ENCODE measurements at regions not wholly inside any gene's neighbourhood (a gene's known extent, or its start where the extent isn't known, plus 50 kb on each side); places are given as distances from the start of the nearest gene placed in this dataset.

DNA sequence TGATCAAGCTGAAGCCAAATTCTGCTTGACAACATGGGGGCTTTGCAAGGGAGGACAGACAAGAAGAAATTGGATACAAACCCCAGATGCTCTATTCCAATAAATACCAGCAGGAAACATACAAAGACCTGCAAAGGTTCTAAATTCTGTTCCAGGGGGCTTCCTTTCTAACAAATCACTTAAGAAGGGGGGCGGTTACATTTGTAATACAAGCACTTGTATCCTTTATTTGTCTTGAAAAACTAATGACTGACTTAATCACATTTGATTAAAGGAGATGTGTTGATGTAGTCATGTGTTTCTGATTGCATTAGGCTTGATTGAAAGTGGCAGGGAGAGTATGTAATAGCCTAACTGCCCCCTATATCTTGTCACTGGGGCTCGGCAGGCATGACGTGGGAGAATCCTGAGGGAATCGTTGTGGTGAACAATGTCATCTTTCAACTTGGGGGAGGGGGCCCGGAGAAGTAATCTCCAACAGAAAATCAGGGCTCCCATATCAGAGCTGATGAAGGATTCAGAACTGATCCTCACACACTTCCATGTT lies 361.7 kb downstream of the INSC start (continued):
- TF ChIP-seq, protein P1, sequence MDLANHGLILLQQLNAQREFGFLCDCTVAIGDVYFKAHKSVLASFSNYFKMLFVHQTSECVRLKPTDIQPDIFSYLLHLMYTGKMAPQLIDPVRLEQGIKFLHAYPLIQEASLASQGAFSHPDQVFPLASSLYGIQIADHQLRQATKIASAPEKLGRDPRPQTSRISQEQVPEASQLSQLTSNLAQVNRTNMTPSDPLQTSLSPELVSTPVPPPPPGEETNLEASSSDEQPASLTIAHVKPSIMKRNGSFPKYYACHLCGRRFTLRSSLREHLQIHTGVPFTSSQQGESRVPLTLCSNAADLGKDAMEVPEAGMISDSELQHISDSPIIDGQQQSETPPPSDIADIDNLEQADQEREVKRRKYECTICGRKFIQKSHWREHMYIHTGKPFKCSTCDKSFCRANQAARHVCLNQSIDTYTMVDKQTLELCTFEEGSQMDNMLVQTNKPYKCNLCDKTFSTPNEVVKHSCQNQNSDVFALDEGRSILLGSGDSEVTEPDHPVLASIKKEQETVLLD (CRISPR knock-in tag; IDR thresholded peaks at IDR 0.05; ENCODE audit: low read depth): no peak

DNA sequence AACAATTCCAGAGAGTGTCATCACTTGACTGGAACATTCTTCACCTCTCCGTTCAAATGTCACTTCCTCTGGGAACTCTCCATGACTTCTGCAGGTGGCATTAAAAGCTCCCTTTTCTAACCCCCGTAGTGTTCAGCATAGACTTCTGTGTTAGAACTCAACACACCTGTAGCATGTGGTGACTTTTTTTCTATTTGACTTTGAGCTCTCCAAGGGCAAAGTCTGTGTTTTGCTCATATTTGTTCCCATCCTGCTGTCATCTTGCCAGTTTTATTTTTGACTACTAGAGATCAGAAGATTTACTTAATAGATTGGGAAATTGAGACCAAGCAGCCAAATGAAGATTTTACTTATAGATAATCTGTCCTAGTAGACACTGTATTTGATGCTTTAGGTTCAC lies 367.1 kb downstream of the INSC start:
- H3K27me3 ChIP-seq (ENCODE audit: control insufficient read depth in 1 of 2, insufficient read depth in 2 of 2, low read length in 2 of 2): no peaks in the 10 kb centered on the region
- intact Hi-C loops (cut with micrococcal nuclease; ENCODE audit: unreplicated experiment) (no loop called here), in situ Hi-C loops (cut with HindIII; ENCODE audit: extremely low pct_ligation_motif_present, low pct_unique_long_range_greater_than_20kb) (no loop called here)
- no peaks in the 10 kb centered on the region for H3K4me1 ChIP-seq (ENCODE audit: insufficient read depth, low read length)
- ChIA-PET POLR2A (no interaction called here), CTCF (ENCODE audit: low intra/inter-chr PET ratio, low total read pairs) (no interaction called here)
- H3K27ac ChIP-seq (ENCODE audit: extremely low read length, insufficient read depth, low read length): no peak overlapping the region
- no peak for DNase-seq (ENCODE audit: low spot score)
- no TSS peak for BruUV-seq (replicated peaks)
- no peak overlapping the region for H3K4me2 ChIP-seq (ENCODE audit: low read depth, low read length)
- 2% methylated on average over 2 of the region's 2 CpGs for WGBS (ENCODE audit: low lambda C conversion rate)
- H3K4me3 ChIP-seq (replicated peaks in 1 of 3; ENCODE audit: insufficient read depth in 1 of 3, low read depth in 2 of 3, low read length in 3 of 3): no peak overlapping the region
- H3K9ac ChIP-seq (ENCODE audit: insufficient read depth, low read depth, low read length): no peak overlapping the region
- no peaks in the 10 kb centered on the region for H4K20me1 ChIP-seq (ENCODE audit: insufficient read depth, low read length)
- no peak for FAIRE-seq
- H3K79me2 ChIP-seq (ENCODE audit: insufficient read depth, low read length): no peaks in the 10 kb centered on the region
- H3K9me3 ChIP-seq (ENCODE audit: low read length): no peaks in the 10 kb centered on the region
- TF ChIP-seq KAT2B (IDR thresholded peaks at IDR 0.05; ENCODE audit: borderline replicate concordance, low read depth, low read length): no peak
- TF ChIP-seq, protein P2, sequence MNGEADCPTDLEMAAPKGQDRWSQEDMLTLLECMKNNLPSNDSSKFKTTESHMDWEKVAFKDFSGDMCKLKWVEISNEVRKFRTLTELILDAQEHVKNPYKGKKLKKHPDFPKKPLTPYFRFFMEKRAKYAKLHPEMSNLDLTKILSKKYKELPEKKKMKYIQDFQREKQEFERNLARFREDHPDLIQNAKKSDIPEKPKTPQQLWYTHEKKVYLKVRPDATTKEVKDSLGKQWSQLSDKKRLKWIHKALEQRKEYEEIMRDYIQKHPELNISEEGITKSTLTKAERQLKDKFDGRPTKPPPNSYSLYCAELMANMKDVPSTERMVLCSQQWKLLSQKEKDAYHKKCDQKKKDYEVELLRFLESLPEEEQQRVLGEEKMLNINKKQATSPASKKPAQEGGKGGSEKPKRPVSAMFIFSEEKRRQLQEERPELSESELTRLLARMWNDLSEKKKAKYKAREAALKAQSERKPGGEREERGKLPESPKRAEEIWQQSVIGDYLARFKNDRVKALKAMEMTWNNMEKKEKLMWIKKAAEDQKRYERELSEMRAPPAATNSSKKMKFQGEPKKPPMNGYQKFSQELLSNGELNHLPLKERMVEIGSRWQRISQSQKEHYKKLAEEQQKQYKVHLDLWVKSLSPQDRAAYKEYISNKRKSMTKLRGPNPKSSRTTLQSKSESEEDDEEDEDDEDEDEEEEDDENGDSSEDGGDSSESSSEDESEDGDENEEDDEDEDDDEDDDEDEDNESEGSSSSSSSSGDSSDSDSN (CRISPR knock-in tag; IDR thresholded peaks at IDR 0.05): no peak
- TF ChIP-seq ZNF777 (CRISPR knock-in tag; IDR thresholded peaks at IDR 0.05): no peak
- no peak for TF ChIP-seq ZNF44 (CRISPR knock-in tag; IDR thresholded peaks at IDR 0.05)
- TF ChIP-seq KAT8 (CRISPR knock-in tag; IDR thresholded peaks at IDR 0.05): no peak
- no peak for TF ChIP-seq NFIC (IDR thresholded peaks at IDR 0.05; ENCODE audit: low read length)
- TF ChIP-seq, protein P3, sequence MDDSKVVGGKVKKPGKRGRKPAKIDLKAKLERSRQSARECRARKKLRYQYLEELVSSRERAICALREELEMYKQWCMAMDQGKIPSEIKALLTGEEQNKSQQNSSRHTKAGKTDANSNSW (CRISPR knock-in tag; IDR thresholded peaks at IDR 0.05; ENCODE audit: borderline replicate concordance): no peak
- no peak for ATAC-seq
- H2AFZ ChIP-seq (ENCODE audit: low read length): no peak overlapping the region
- H3K36me3 ChIP-seq (replicated peaks in 1 of 2; ENCODE audit: control insufficient read depth in 1 of 2, insufficient read depth in 2 of 2, low read length in 2 of 2): no peaks in the 10 kb centered on the region
